ENCODE measurements at regions not wholly inside any gene's neighbourhood (a gene's known extent, or its start where the extent isn't known, plus 50 kb on each side); places are given as distances from the start of the nearest gene placed in this dataset.

GRCh38 chr12:42761601-42762350 lies 172.2 kb upstream of the PRICKLE1 start:
- TF ChIP-seq CTCF (IDR thresholded peaks at IDR 0.05 in 4 of 5, conservative IDR thresholded peaks at IDR 0.05 in 1 of 5) (no peak), POLR2A (IDR thresholded peaks at IDR 0.05) (no peak)
